Natural killer cell (primary cell): ENCODE measurements at regions not wholly inside any gene's neighbourhood (a gene's known extent, or its start where the extent isn't known, plus 50 kb on each side); places are given as distances from the start of the nearest gene placed in this dataset.

ENCODE experiments used
- ATAC-seq, 3 donors: fragments of 150-1000 bp in 2 of 3; fragments of 200-7000 bp in 1 of 3; cut with Tn5 transposase; 1 replicate in 1 of 3; 2 replicates in 2 of 3; pipeline ENCODE4 v1.10.0; 2021; ENCODE audit warnings: mild to moderate bottlenecking in 2 of 3, moderate library complexity in 2 of 3
- DNase-seq, 2 donors: peaks; one replicate each; pipeline versions ENCODE4 v3.0.0 to v3.0.0-alpha.2; 2013 to 2021; ENCODE audit warnings: mixed read lengths in 1 of 2
- H3K27ac ChIP-seq: one replicate; pipeline ENCODE4 v1.5.1; 2013; ENCODE audit warnings: mild to moderate bottlenecking, low read length
- H3K27me3 ChIP-seq: one replicate; pipeline ENCODE4 v1.6.1; 2013; ENCODE audit warnings: low read length; ENCODE audit not compliant: control insufficient read depth, insufficient read depth
- H3K36me3 ChIP-seq: one replicate; pipeline ENCODE4 v1.6.1; 2013; ENCODE audit warnings: low read length; ENCODE audit not compliant: control insufficient read depth, insufficient read depth
- H3K4me1 ChIP-seq: one replicate; pipeline ENCODE4 v1.6.1; 2013; ENCODE audit warnings: low read length; ENCODE audit not compliant: control insufficient read depth, insufficient read depth
- H3K4me3 ChIP-seq: one replicate; pipeline ENCODE4 v1.5.1; 2013; ENCODE audit warnings: low read length
- H3K9me3 ChIP-seq: one replicate; pipeline ENCODE4 v1.6.1; 2013; ENCODE audit warnings: low read length; ENCODE audit not compliant: control insufficient read depth, insufficient read depth
- H3K27ac Mint-ChIP-seq, 2 donors: one replicate each; pipeline ENCODE4 v1.8.0; 2022; ENCODE audit warnings: mild to moderate bottlenecking in 2 of 2, mixed read lengths in 2 of 2, moderate library complexity in 1 of 2
- H3K27me3 Mint-ChIP-seq, 2 donors: one replicate each; pipeline ENCODE4 v1.8.0; 2022; ENCODE audit warnings: low read depth in 2 of 2, mixed read lengths in 2 of 2
- H3K36me3 Mint-ChIP-seq: one replicate; pipeline ENCODE4 v1.8.0; 2022; ENCODE audit warnings: mixed read lengths
- H3K4me1 Mint-ChIP-seq, 2 donors: one replicate each; pipeline ENCODE4 v1.8.0; 2022; ENCODE audit warnings: mixed read lengths in 2 of 2
- H3K4me3 Mint-ChIP-seq: one replicate; pipeline ENCODE4 v1.8.0; 2022; ENCODE audit warnings: mild to moderate bottlenecking, moderate library complexity, mixed read lengths
- H3K9me3 Mint-ChIP-seq, 2 donors: one replicate each; pipeline ENCODE4 v1.8.0; 2022; ENCODE audit warnings: mixed read lengths in 2 of 2
- CTCF ChIP-seq: fragments of 200-600 bp; IDR thresholded peaks from one replicate; pipeline ENCODE4 v1.8.0; 2022; ENCODE audit warnings: antibody characterized with exemption
- WGBS: methylation state at CpG from one replicate; pipeline ENCODE4 v1.1.7; 2013; ENCODE audit warnings: missing lambda C conversion rate; ENCODE audit not compliant: insufficient coverage; 5-methylcytosine and 5-hydroxymethylcytosine counted together
- intact Hi-C: fragments of 100-400 bp; cut with micrococcal nuclease; formaldehyde crosslinking; loops from one replicate; pipeline ENCODE4 v1.14.2; 2022

GRCh38 chr14:80146941-80147340 lies 64.4 kb downstream of the DIO2 start:
- H3K36me3 Mint-ChIP-seq, result no peaks in the 10 kb centered on the region
- Histone ChIP-seq H3K36me3 (no peaks in the 10 kb centered on the region), H3K27ac (no peak overlapping the region), H3K9me3 (no peaks in the 10 kb centered on the region), H3K4me3 (no peak overlapping the region), H3K4me1 (no peaks in the 10 kb centered on the region), H3K27me3 (no peaks in the 10 kb centered on the region)
- DNase-seq (no peak), ATAC-seq (no peak)
- H3K27ac Mint-ChIP-seq, result no peak overlapping the region
- intact Hi-C loops, result no loop called here
- no peak overlapping the region for H3K4me3 Mint-ChIP-seq
- no peaks in the 10 kb centered on the region for H3K4me1 Mint-ChIP-seq
- H3K27me3 Mint-ChIP-seq, result no peaks in the 10 kb centered on the region
- TF ChIP-seq CTCF, result no peak
- 93% methylated on average over 1 of the region's 1 CpG for WGBS
- peaks cover 14 to 15% of the 10 kb centered on the region in 2 donors for H3K9me3 Mint-ChIP-seq

GRCh38 chr14:80136358-80136757 lies 74.9 kb downstream of the DIO2 start:
- Histone ChIP-seq H3K36me3 (no peaks in the 10 kb centered on the region), H3K9me3 (peaks cover 11% of the 10 kb centered on the region), H3K27ac (no peak overlapping the region), H3K4me3 (no peak overlapping the region), H3K27me3 (no peaks in the 10 kb centered on the region), H3K4me1 (no peaks in the 10 kb centered on the region)
- 86% methylated on average over 4 of the region's 4 CpGs for WGBS
- no peaks in the 10 kb centered on the region for H3K4me1 Mint-ChIP-seq
- peak in 1 of 2 donors; percentile 28 for DNase-seq
- H3K27ac Mint-ChIP-seq, result no peak overlapping the region
- no peak for TF ChIP-seq CTCF
- no peaks in the 10 kb centered on the region for H3K27me3 Mint-ChIP-seq
- H3K4me3 Mint-ChIP-seq, result no peak overlapping the region
- ATAC-seq, result no peak
- intact Hi-C loops, result no loop called here
- H3K9me3 Mint-ChIP-seq, result peaks cover 16 to 19% of the 10 kb centered on the region in 2 donors
- H3K36me3 Mint-ChIP-seq, result no peaks in the 10 kb centered on the region

GRCh38 chr14:80135305-80136088 lies 75.8 kb downstream of the DIO2 start:
- intact Hi-C loops, result no loop called here
- Mint-ChIP-seq H3K36me3 (no peaks in the 10 kb centered on the region), H3K27me3 (no peaks in the 10 kb centered on the region), H3K27ac (no peak overlapping the region), H3K4me3 (no peak overlapping the region), H3K4me1 (no peaks in the 10 kb centered on the region), H3K9me3 (peaks cover 12 to 13% of the 10 kb centered on the region in 2 donors)
- Histone ChIP-seq H3K4me3 (no peak overlapping the region), H3K9me3 (peaks cover 11% of the 10 kb centered on the region), H3K27ac (no peak overlapping the region), H3K4me1 (no peaks in the 10 kb centered on the region), H3K27me3 (no peaks in the 10 kb centered on the region), H3K36me3 (no peaks in the 10 kb centered on the region)
- 76% methylated on average over 2 of the region's 3 CpGs for WGBS
- no peak for TF ChIP-seq CTCF
- ATAC-seq (no peak), DNase-seq (no peak)

GRCh38 chr14:80134321-80134720 lies 77.0 kb downstream of the DIO2 start:
- peaks cover 11% of the 10 kb centered on the region for H3K9me3 ChIP-seq
- no peaks in the 10 kb centered on the region for H3K4me1 ChIP-seq
- H3K4me1 Mint-ChIP-seq, result no peaks in the 10 kb centered on the region
- peaks cover 10 to 14% of the 10 kb centered on the region in 2 donors for H3K9me3 Mint-ChIP-seq
- H3K36me3 ChIP-seq, result no peaks in the 10 kb centered on the region
- no peak overlapping the region for H3K4me3 Mint-ChIP-seq
- ATAC-seq (no peak), DNase-seq (no peak)
- H3K36me3 Mint-ChIP-seq, result no peaks in the 10 kb centered on the region
- H3K4me3 ChIP-seq, result no peak overlapping the region
- TF ChIP-seq CTCF, result no peak
- no peak overlapping the region for H3K27ac Mint-ChIP-seq
- WGBS, result no CpG with 5 or more reads among the region's 1 CpG
- no peaks in the 10 kb centered on the region for H3K27me3 ChIP-seq
- intact Hi-C loops, result no loop called here
- H3K27ac ChIP-seq, result no peak overlapping the region
- H3K27me3 Mint-ChIP-seq, result no peaks in the 10 kb centered on the region
